ENCODE measurements at regions not wholly inside any gene's neighbourhood (a gene's known extent, or its start where the extent isn't known, plus 50 kb on each side); places are given as distances from the start of the nearest gene placed in this dataset.
A peak's percentile ranks its signal among the peaks of the same experiment; 100 is the strongest.

DNA sequence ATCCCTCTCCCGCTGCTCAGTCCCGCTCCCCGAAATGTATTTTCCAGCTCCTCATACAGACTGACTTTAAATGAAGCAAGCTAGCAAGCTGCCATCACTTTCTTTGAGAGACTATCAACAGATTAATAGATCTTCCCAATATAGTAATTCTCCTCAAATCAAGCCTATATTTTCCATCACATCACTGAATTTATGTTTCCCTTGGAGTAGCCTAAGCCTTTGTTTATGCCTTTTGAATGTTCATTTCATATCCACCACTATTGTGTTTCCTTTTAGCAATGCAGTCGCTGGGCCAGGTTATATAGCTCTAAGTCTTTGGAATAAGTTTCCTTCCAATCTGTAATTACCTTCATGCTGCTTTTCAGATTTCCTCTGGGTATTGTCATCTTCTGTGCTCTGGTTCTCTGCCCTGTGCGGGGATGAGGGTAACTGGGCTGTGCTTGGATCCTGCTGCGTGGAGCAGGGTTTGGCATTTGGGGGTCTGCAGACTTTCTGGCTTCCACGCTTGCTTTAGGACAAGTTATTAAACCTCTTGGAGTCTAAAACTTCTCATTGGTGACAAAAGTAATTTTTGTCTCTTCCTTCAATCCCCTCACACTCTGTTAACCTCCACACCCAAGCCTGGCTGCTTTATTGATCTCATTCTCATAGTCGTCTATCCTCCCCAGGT lies 256.9 kb downstream of the DLEU7 start:
- DNase-seq (no peak), ATAC-seq (replicated peaks) (no peak)
- H3K9me3 Mint-ChIP-seq: peaks cover 2 to 4% of the 10 kb centered on the region in 2 donors
- no peaks in the 10 kb centered on the region for H3K27me3 Mint-ChIP-seq
- H3K4me1 Mint-ChIP-seq: peaks cover 47 to 59% of the 10 kb centered on the region in 2 donors
- peaks cover 6 to 10% of the 10 kb centered on the region in 2 donors for H3K36me3 Mint-ChIP-seq
- no peak overlapping the region for H3K27ac Mint-ChIP-seq
- H3K4me3 Mint-ChIP-seq: no peak overlapping the region

DNA sequence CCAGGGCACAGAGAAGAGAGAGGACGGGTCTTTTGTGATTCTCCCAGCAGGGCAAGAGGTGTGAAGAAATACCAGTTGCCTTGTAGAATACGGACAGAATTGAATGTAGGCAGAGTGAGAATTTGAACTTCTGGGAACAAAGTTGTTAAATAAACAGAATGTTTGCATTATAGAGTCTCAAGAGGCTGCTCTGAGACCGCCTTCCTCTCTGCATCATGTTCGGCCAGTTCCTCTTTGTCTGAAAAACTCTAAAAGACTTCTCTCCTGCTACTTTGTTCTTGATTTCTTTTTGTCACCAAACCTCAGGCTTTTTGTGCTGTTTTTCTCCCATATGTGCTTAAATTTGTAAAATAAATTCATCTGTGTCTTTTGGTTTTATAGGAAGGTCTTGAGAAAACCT lies 256.4 kb downstream of the DLEU7 start:
- no peak for DNase-seq

DNA sequence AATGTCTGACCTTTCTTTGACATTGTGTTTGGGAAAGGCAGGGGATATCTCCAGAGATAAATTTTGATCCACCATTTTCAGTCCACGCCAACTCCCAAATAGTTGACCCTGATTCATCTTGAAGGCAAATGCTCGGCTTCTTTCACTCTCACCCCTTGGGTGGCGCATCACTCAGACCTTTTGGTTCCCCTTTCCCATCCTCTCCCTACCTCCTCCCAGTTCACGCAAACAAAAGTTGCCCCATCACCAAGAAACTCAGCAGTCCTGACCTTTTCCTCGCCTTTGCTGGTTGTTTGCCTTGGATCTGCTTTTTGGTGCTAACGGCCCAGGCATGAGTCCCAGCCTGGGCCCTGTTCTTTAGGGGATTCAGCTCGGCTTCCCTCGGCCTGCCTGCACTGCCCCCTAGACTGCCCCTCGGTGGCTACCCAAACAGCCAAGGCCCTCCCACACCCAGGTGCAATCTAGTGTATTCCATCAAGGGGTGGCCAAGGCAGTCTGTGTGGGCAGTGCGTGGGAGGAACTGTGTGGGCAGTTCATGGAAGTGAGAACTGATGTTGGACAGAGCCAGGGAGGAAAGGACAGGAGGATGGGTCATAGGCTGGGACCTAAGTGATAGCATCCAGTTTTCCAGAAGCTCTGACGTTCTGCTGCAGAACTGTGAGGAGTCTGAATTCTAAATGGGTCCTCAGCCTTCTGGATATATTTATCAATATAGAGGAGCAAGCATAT lies 255.7 kb downstream of the DLEU7 start:
- ATAC-seq (replicated peaks) (no peak), DNase-seq (no peak)
- peak overlapping the region; percentile 10 to 47 for H3K4me3 Mint-ChIP-seq
- H3K36me3 Mint-ChIP-seq: peaks cover 6 to 10% of the 10 kb centered on the region in 2 donors
- peaks cover 43 to 60% of the 10 kb centered on the region in 2 donors for H3K4me1 Mint-ChIP-seq
- H3K9me3 Mint-ChIP-seq: peaks cover 2 to 4% of the 10 kb centered on the region in 2 donors
- H3K27ac Mint-ChIP-seq: peak overlapping the region; percentile 70
- H3K27me3 Mint-ChIP-seq: no peaks in the 10 kb centered on the region

More for the DNA sequence above, 256.4 kb downstream of the DLEU7 start:
- no peaks in the 10 kb centered on the region for H3K27me3 Mint-ChIP-seq
- peak overlapping the region; percentile 70 for H3K27ac Mint-ChIP-seq
- peak overlapping the region in 1 of 2 donors; percentile 47 for H3K4me3 Mint-ChIP-seq
- peak; percentile 55 to 56 for ATAC-seq (replicated peaks)
- H3K36me3 Mint-ChIP-seq: peaks cover 6 to 10% of the 10 kb centered on the region in 2 donors
- peaks cover 46 to 57% of the 10 kb centered on the region in 2 donors for H3K4me1 Mint-ChIP-seq
- H3K9me3 Mint-ChIP-seq: peaks cover 2 to 4% of the 10 kb centered on the region in 2 donors

DNA sequence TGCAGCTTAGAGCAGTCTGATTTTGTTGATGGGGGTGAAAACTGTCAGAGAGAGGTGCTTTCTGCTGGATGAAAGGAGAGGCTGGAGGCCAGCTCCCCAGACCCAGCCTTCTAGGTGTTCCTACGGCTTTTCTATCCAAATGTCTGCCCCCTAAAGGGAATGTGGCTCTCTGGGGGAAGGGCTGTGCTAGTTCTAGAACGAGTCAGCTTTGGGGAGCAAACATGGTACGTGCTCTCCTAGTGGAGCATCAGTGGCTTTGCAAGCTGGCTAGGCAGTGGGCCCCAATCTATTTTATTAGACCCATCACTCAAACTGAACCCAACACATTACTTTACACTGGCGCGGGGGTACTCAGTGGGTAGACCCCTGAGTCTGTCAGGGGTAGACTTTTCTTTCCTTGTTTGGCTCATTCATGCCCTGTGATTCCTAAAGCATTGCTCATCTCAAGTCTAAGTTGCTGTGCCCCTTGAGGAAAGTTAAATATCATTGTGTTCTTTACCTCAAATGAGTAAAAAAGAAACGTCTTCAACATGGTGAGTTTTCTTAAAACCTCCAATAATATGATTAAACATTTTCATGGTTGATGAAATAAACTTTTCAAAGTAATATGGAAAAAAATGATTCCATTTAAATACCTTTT lies 254.9 kb downstream of the DLEU7 start:
- no peaks in the 10 kb centered on the region for H3K27me3 Mint-ChIP-seq
- peaks cover 47 to 68% of the 10 kb centered on the region in 2 donors for H3K4me1 Mint-ChIP-seq
- no peak overlapping the region for H3K4me3 Mint-ChIP-seq
- H3K9me3 Mint-ChIP-seq: peaks cover 2 to 4% of the 10 kb centered on the region in 2 donors
- ATAC-seq (replicated peaks): peak in 1 of 2 donors; percentile 35
- peaks cover 6 to 10% of the 10 kb centered on the region in 2 donors for H3K36me3 Mint-ChIP-seq
- no peak for DNase-seq
- H3K27ac Mint-ChIP-seq: peak overlapping the region; percentile 37

DNA sequence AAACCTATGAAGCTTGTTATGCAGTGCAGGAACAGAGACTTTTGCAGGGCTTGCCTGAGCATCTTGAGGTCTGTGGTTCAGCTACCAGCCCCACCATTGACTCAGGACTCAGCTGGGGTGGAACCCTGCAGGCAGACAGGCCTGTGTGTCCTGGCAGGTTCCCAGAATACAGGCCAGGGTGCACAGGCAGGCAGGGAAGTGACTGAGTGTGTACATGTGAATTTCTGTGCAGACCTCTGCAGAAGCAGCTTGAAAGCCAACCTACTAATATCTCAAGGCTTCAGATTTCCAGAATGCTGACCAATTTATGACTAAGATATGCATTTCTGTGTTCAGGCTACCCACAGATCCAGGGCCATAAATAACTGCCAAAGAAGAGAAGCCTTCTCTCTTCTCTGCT lies 254.4 kb downstream of the DLEU7 start:
- peaks cover 6 to 10% of the 10 kb centered on the region in 2 donors for H3K36me3 Mint-ChIP-seq
- ATAC-seq (replicated peaks) (peak; percentile 17 to 25), DNase-seq (no peak)
- no peak overlapping the region for H3K4me3 Mint-ChIP-seq
- peaks cover 2 to 4% of the 10 kb centered on the region in 2 donors for H3K9me3 Mint-ChIP-seq
- no peak overlapping the region for H3K27ac Mint-ChIP-seq
- no peaks in the 10 kb centered on the region for H3K27me3 Mint-ChIP-seq
- H3K4me1 Mint-ChIP-seq: peaks cover 47 to 68% of the 10 kb centered on the region in 2 donors

DNA sequence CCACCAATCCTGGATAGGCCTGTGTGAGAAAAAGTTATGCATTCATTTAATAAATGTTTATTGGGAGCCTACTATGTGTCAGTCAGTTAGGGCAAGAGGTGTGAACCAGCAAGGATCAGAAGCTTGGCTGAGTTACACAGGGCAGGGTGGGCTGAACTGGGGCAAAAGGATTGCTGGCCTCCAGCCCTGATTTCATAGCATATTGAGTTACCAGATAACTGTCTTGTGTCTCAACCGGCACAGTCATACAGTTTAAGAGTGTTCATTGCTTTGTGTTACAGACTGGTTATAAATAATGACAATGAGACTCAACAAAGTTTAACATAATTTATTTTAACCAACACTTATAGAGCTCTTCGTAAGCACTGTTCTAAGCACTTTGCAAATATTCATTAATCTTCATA lies 253.8 kb downstream of the DLEU7 start:
- H3K9me3 Mint-ChIP-seq: peaks cover 0 to 2% of the 10 kb centered on the region in 2 donors
- ATAC-seq (replicated peaks) (no peak), DNase-seq (no peak)
- H3K4me3 Mint-ChIP-seq: no peak overlapping the region
- peaks cover 45 to 69% of the 10 kb centered on the region in 2 donors for H3K4me1 Mint-ChIP-seq
- H3K27ac Mint-ChIP-seq: no peak overlapping the region
- peaks cover 6 to 10% of the 10 kb centered on the region in 2 donors for H3K36me3 Mint-ChIP-seq
- no peaks in the 10 kb centered on the region for H3K27me3 Mint-ChIP-seq

DNA sequence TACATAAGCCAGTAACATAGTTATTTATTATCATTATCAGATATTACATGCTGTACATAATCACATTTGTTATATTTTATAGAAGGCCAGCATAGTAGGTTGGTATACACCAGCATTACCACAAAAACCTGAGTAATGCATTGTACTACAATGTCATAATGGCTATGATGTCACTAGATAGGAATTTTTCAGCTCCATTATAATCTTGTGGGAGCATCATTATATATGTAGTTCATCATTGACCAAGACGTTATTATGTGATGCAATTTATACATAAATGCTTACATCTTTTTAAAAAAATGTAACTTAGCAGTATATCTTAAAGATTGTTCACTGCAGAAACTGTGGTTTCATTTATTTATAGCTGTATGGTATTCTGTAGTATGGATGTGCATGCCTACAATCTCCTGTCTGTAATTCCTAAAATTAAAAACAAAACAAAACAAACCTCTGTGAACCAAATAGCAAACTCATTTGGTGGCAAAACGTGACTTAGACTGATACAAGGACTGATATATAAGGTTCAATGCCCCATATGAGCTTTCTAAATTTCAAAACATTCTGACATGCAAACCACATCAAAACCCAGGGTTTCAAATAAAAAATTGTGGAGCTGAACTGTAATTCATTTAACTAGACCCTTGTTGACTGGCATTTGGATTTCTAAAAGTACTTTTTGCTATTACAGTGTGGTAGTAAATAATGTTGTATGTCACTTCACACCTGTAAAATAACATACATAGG lies 250.9 kb downstream of the DLEU7 start:
- Mint-ChIP-seq H3K4me3 (no peak overlapping the region), H3K4me1 (peaks cover 56 to 82% of the 10 kb centered on the region in 2 donors), H3K27ac (no peak overlapping the region), H3K27me3 (no peaks in the 10 kb centered on the region), H3K36me3 (peaks cover 7% of the 10 kb centered on the region in 2 donors), H3K9me3 (peaks cover 0 to 2% of the 10 kb centered on the region in 2 donors)
- DNase-seq (no peak), ATAC-seq (replicated peaks) (no peak)

DNA sequence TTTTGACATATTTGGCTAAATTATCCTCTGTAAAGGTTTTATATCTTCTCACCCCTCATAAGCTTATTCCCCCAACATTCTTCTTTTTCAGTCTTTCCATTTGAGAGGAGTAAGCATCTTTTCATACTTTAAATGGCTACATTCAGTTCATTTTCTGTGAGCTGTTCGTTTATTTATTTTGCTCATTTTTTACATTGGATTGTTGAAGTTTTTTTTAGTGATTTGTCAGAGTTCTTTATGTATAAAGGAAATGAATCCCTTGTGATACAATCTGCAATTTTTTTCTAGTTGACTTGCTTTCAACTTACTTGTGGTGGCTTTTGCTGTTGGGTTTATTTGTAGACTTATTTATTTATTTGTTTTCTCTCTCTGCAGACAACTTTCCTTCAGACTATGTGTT lies 250.3 kb downstream of the DLEU7 start:
- H3K4me1 Mint-ChIP-seq: peaks cover 56 to 81% of the 10 kb centered on the region in 2 donors
- H3K4me3 Mint-ChIP-seq: peak overlapping the region in 1 of 2 donors; percentile 28
- H3K9me3 Mint-ChIP-seq: peaks cover 3% of the 10 kb centered on the region in 2 donors
- H3K27ac Mint-ChIP-seq: peak overlapping the region; percentile 66
- ATAC-seq (replicated peaks): no peak
- peaks cover 7 to 10% of the 10 kb centered on the region in 2 donors for H3K36me3 Mint-ChIP-seq
- DNase-seq: no peak
- no peaks in the 10 kb centered on the region for H3K27me3 Mint-ChIP-seq

DNA sequence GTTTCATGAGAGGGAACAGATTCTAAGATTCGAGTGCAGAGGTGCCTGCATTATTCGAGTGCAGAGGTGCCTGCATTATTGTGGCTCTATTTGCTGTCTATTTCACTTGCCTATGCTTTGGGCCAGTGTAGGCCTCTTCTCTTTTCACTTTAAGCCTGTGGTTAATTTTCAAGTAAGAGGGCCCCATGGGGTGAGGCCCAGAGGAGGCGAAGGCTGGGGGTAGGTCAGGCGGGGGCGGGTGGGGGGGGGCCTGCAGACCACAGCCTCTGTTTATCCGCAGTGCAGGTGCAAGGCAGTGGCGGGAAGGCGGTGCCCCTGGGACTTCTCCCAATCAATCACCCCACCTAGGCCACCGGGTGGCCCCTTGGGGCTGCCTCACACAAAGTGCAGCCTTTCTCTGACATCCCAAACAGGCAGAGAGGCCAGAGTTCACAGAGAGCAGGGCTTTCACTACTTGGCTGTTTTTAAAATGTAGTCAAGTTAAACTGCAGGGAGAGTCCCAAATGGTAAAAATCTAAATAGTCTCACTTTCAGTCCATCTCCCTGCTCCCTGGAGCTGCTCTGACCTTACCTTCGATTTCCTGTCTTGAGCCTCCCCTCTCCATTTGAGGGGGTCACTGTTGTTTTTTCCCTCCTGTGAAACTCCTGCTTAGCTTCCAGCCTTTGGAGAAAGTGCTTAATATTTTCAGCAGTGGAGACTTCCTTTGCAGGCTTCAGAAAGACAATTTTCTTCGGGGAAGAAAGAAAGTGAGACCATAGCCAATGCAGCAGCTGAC lies 249.0 kb downstream of the DLEU7 start:
- peaks cover 4% of the 10 kb centered on the region in 2 donors for H3K9me3 Mint-ChIP-seq
- ATAC-seq (replicated peaks): peak; percentile 89 to 90
- H3K36me3 Mint-ChIP-seq: peaks cover 8 to 12% of the 10 kb centered on the region in 2 donors
- H3K4me3 Mint-ChIP-seq: peak overlapping the region; percentile 74 to 80
- peak overlapping the region; percentile 97 for H3K27ac Mint-ChIP-seq
- H3K27me3 Mint-ChIP-seq: no peaks in the 10 kb centered on the region
- DNase-seq: peak; percentile 95
- H3K4me1 Mint-ChIP-seq: peaks cover 54 to 79% of the 10 kb centered on the region in 2 donors

DNA sequence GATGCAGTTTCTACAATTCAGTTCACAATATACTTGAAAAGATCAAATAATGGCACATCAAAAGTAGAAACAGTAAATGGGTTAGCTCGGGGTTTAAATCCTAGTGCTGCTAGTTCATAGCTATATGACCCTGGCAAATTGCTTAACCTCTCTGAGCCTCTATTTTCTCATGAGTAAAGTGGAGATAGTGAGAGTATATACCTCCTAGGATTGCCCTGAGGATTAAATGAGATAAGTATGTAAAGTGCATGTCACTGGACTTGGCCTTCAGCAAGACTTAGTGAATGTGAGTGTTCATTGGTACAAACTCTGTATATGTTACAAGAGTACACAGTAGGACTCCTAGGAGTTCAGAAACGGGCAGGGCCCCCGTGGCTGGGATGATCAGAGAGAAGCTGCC lies 248.3 kb downstream of the DLEU7 start:
- Mint-ChIP-seq H3K27ac (peak overlapping the region; percentile 97), H3K9me3 (peaks cover 4% of the 10 kb centered on the region in 2 donors), H3K4me3 (peak overlapping the region; percentile 74 to 80), H3K36me3 (peaks cover 8 to 11% of the 10 kb centered on the region in 2 donors), H3K27me3 (no peaks in the 10 kb centered on the region), H3K4me1 (peaks cover 52 to 79% of the 10 kb centered on the region in 2 donors)
- ATAC-seq (replicated peaks): no peak
- DNase-seq: no peak

DNA sequence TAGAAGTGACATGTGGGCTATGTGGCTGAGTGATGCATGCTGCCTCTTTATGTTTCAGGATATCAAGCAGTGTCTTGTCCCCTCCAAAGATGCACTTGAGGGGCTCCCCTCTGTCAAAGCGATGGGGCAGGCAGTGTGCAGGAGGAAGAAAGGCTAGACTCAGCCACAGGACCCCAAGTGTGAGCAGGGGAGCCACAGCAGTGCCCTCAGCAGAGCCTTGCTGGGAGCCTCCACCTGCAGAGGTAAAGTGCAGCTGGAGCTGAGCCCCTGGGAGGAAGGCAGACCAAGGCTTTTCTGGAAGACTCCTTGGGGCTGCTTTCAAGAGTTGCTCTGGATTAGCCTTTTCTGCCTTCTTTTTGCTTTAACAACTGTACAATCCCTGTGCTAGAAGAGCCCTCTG lies 247.3 kb downstream of the DLEU7 start:
- Mint-ChIP-seq H3K27me3 (no peaks in the 10 kb centered on the region), H3K4me3 (no peak overlapping the region), H3K36me3 (peaks cover 5 to 6% of the 10 kb centered on the region in 2 donors), H3K4me1 (peaks cover 43 to 73% of the 10 kb centered on the region in 2 donors), H3K27ac (peak overlapping the region; percentile 97), H3K9me3 (peaks cover 2 to 4% of the 10 kb centered on the region in 2 donors)
- no peak for DNase-seq
- no peak for ATAC-seq (replicated peaks)

DNA sequence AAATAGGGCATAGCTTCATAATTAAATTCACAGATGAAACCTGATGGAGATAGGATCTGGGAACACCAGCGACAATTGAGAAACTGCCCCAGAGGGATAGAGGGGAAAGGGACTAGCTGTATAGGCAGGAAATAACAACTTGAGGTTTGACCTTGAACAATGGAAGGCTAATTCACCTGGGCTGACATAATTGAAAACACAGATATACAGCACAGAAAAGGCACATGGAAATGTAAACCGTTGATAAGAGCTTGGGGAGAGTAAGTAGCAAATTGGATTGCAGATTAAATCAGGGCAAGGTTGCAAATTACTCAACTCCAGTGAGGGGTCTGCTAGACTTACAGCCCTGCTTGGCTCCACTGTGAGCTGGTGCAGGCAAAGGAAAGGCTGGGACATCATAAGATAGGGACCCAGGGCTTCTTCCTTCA lies 246.7 kb downstream of the DLEU7 start:
- no peaks in the 10 kb centered on the region for H3K27me3 Mint-ChIP-seq

DNA sequence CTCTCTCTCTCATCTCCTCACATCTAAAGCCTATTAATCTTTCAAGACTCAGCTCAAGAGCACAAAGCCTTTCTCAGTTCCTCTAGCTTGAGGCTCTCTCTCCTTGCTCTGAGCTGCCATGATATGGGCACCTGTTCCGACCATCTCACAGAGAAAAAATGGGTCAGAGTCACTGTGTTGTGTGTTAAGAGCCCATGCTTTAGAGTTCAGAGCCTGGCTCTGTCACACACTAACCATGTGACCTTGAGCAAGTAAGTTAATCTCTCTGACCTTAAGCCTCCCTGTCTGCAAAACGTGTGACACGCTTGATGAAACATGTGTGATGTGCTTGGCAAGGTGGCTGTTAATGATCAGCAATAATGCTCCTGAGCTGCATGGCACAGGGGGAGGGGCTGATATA lies 245.2 kb downstream of the DLEU7 start:
- DNase-seq: peak; percentile 37

More for the DNA sequence above, 246.7 kb downstream of the DLEU7 start:
- Mint-ChIP-seq H3K36me3 (peaks cover 5 to 6% of the 10 kb centered on the region in 2 donors), H3K9me3 (peaks cover 2 to 4% of the 10 kb centered on the region in 2 donors), H3K4me3 (no peak overlapping the region), H3K27ac (peak overlapping the region; percentile 17), H3K4me1 (peaks cover 43 to 67% of the 10 kb centered on the region in 2 donors)
- ATAC-seq (replicated peaks): no peak
- no peak for DNase-seq

More for the DNA sequence above, 245.2 kb downstream of the DLEU7 start:
- Mint-ChIP-seq H3K4me3 (peak overlapping the region; percentile 2), H3K4me1 (peaks cover 40 to 58% of the 10 kb centered on the region in 2 donors), H3K27me3 (no peaks in the 10 kb centered on the region), H3K27ac (peak overlapping the region; percentile 48), H3K36me3 (peaks cover 5 to 6% of the 10 kb centered on the region in 2 donors), H3K9me3 (peaks cover 2 to 4% of the 10 kb centered on the region in 2 donors)
- peak; percentile 28 to 29 for ATAC-seq (replicated peaks)
